ENCODE measurements at regions not wholly inside any gene's neighbourhood (a gene's known extent, or its start where the extent isn't known, plus 50 kb on each side); places are given as distances from the start of the nearest gene placed in this dataset.

GRCh38 chr2:220781622-220782241 lies 790.4 kb downstream of the EPHA4 start:
- Histone ChIP-seq H3K4me1 (peaks cover 0 to 10% (median 4%) of the 10 kb centered on the region in 9 donors), H3K36me3 (no peaks in the 10 kb centered on the region), H3K27me3 (no peaks in the 10 kb centered on the region), H3K27ac (no peak overlapping the region), H3K9me3 (peaks cover 0 to 14% (median 0%) of the 10 kb centered on the region in 11 donors), H3K4me3 (no peak overlapping the region)
- no peak for ATAC-seq
- TF ChIP-seq, protein P1, sequence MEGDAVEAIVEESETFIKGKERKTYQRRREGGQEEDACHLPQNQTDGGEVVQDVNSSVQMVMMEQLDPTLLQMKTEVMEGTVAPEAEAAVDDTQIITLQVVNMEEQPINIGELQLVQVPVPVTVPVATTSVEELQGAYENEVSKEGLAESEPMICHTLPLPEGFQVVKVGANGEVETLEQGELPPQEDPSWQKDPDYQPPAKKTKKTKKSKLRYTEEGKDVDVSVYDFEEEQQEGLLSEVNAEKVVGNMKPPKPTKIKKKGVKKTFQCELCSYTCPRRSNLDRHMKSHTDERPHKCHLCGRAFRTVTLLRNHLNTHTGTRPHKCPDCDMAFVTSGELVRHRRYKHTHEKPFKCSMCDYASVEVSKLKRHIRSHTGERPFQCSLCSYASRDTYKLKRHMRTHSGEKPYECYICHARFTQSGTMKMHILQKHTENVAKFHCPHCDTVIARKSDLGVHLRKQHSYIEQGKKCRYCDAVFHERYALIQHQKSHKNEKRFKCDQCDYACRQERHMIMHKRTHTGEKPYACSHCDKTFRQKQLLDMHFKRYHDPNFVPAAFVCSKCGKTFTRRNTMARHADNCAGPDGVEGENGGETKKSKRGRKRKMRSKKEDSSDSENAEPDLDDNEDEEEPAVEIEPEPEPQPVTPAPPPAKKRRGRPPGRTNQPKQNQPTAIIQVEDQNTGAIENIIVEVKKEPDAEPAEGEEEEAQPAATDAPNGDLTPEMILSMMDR (IDR thresholded peaks at IDR 0.05) = no peak
- WGBS, 2 donors = 81 to 86% methylated on average over 5 of the region's 5 CpGs
- intact Hi-C loops (cut with DNase I) = no loop called here
- no peak for DNase-seq

- peaks cover 0 to 14% (median 0%) of the 10 kb centered on the region in 11 donors for H3K9me3 ChIP-seq
- H3K27me3 ChIP-seq = no peaks in the 10 kb centered on the region
- no peak for DNase-seq
- H3K4me3 ChIP-seq = no peak overlapping the region
- intact Hi-C loops (cut with DNase I) = no loop called here
- H3K27ac ChIP-seq = no peak overlapping the region
- WGBS, 2 donors = 91 to 93% methylated on average over 5 of the region's 5 CpGs
- H3K4me1 ChIP-seq = peaks cover 0 to 10% (median 4%) of the 10 kb centered on the region in 9 donors
- TF ChIP-seq, protein P1 (IDR thresholded peaks at IDR 0.05) = no peak
- ATAC-seq = no peak
- no peaks in the 10 kb centered on the region for H3K36me3 ChIP-seq
Measured at GRCh38 chr2:220782609-220783113, 789.4 kb downstream of the EPHA4 start.

DNA sequence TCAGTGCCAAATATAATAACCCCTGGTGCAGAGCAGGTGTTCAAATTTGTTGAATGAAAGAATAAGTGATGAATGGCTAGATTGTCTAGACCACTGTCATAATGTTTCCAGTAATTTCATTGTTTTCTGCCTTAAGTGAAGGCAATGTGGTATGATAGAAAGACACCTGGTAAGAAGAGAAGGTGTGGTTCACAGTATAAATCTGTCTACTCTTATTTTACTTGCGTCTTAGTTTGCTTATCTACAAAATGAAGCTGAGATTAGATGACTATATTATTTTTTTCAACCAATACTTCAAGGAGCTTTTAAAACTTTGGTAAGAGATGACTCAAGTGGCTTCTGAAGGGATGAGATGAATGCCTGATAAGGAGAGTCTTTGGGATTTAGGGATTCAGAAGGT lies 788.4 kb downstream of the EPHA4 start:
- intact Hi-C loops (cut with DNase I) = no loop called here
- Histone ChIP-seq H3K27ac (no peak overlapping the region), H3K4me1 (peaks cover 0 to 10% (median 4%) of the 10 kb centered on the region in 9 donors), H3K9me3 (peaks cover 0 to 9% (median 0%) of the 10 kb centered on the region in 11 donors), H3K27me3 (no peaks in the 10 kb centered on the region), H3K4me3 (no peak overlapping the region), H3K36me3 (no peaks in the 10 kb centered on the region)
- TF ChIP-seq, protein P1 (IDR thresholded peaks at IDR 0.05) = no peak
- DNase-seq (no peak), ATAC-seq (no peak)
- WGBS, 2 donors = 84 to 86% methylated on average over 1 of the region's 1 CpG

- H3K4me1 ChIP-seq = peaks cover 0 to 4% (median 1%) of the 10 kb centered on the region in 9 donors
- H3K4me3 ChIP-seq = no peak overlapping the region
- no peaks in the 10 kb centered on the region for H3K27me3 ChIP-seq
- H3K9me3 ChIP-seq = no peaks in the 10 kb centered on the region
- no peaks in the 10 kb centered on the region for H3K36me3 ChIP-seq
- TF ChIP-seq, protein P1 (IDR thresholded peaks at IDR 0.05) = no peak
- ATAC-seq = no peak
- H3K27ac ChIP-seq = no peak overlapping the region
- intact Hi-C loops (cut with DNase I) = no loop called here
- 95 to 96% methylated on average over 4 of the region's 4 CpGs for WGBS, 2 donors
- no peak for DNase-seq
Measured at GRCh38 chr2:220785178-220785577, 786.9 kb downstream of the EPHA4 start.

Data from heart right ventricle (tissue), 16 donors.